Stomach (tissue), 8 donors: ENCODE measurements at regions not wholly inside any gene's neighbourhood (a gene's known extent, or its start where the extent isn't known, plus 50 kb on each side); places are given as distances from the start of the nearest gene placed in this dataset.

Source experiments
- DNase-seq, 2 donors: peaks; one replicate each; pipeline versions ENCODE4 v3.0.0 to v3.0.0-alpha.2; 2013 to 2019
- H3K27ac ChIP-seq, 5 donors: fragments of 200-600 bp in 4 of 5; sonication (generic) in 4 of 5; one replicate each; pipeline ENCODE4 v1.5.1; 2013 to 2019; ENCODE audit warnings: mild to moderate bottlenecking in 1 of 5, moderate library complexity in 1 of 5
- H3K27me3 ChIP-seq, 3 donors: fragments of 200-600 bp; sonication (generic); one replicate each; pipeline ENCODE4 v1.5.1; 2017 to 2019; ENCODE audit warnings: mixed run types in 1 of 3
- H3K36me3 ChIP-seq, 4 donors: fragments of 200-600 bp; sonication (generic); 1 replicate in 3 of 4; 2 replicates in 1 of 4; pipeline ENCODE4 v1.5.1; 2016 to 2019
- H3K4me1 ChIP-seq, 4 donors: fragments of 200-600 bp; sonication (generic); one replicate each; pipeline ENCODE4 v1.5.1; 2016 to 2019
- H3K4me3 ChIP-seq, 4 donors: fragments of 200-600 bp; sonication (generic) in 3 of 4; one replicate each; pipeline ENCODE4 v1.5.1; 2016 to 2019; ENCODE audit warnings: mild to moderate bottlenecking in 1 of 4
- H3K9me3 ChIP-seq, 4 donors: fragments of 200-600 bp; sonication (generic); one replicate each; pipeline ENCODE4 v1.5.1; 2016 to 2019
- CTCF ChIP-seq, 7 experiments: fragments of 450-650 bp in 4 of 7; fragments of 200-600 bp in 3 of 7; sonication (generic) in 3 of 7; IDR thresholded peaks; one replicate each; pipeline ENCODE4 v1.5.1; 2016 to 2019; ENCODE audit warnings: antibody characterized with exemption in 7 of 7, control low read depth in 2 of 7, mild to moderate bottlenecking in 1 of 7
- EP300 ChIP-seq: sonication (generic); formaldehyde crosslinking; IDR thresholded peaks from one replicate; pipeline ENCODE4 v1.6.1; 2017; ENCODE audit warnings: antibody characterized with exemption
- POLR2A ChIP-seq, 4 donors: fragments of 450-650 bp; IDR thresholded peaks; one replicate each; pipeline ENCODE4 v1.6.1; 2016; ENCODE audit warnings: antibody characterized with exemption in 4 of 4, control low read depth in 2 of 4, mild to moderate bottlenecking in 1 of 4, moderate library complexity in 1 of 4
- POLR2AphosphoS5 ChIP-seq, 3 donors: sonication (generic); formaldehyde crosslinking; IDR thresholded peaks; one replicate each; pipeline ENCODE4 v1.6.1; 2016; ENCODE audit warnings: antibody characterized with exemption in 3 of 3
- WGBS, 5 donors: extraction: QIAGEN DNeasy Blood & Tissue Kit in 3 of 5; methylation state at CpG; one replicate each; pipeline versions ENCODE4 v1.1.5 to v1.1.7; 2013 to 2018; 5-methylcytosine and 5-hydroxymethylcytosine counted together
- intact Hi-C: fragments of 100-400 bp; cut with DNase I; formaldehyde crosslinking; loops from one replicate; pipeline ENCODE4 v1.15.1; 2023; ENCODE audit warnings: low total_unique reads
- donor health status: healthy with polysubstance abuse.
- donor health status: Bipolar disorder and iron deficiency.
- donor health status: healthy.

GRCh38 chr22:22125028-22125578 lies 119.5 kb upstream of the VPREB1 start:
- DNase-seq = no peak
- Histone ChIP-seq H3K27ac (no peak overlapping the region), H3K4me3 (no peak overlapping the region), H3K4me1 (no peaks in the 10 kb centered on the region), H3K9me3 (no peaks in the 10 kb centered on the region), H3K27me3 (peaks cover 0 to 36% (median 0%) of the 10 kb centered on the region in 3 donors), H3K36me3 (no peaks in the 10 kb centered on the region)
- 77 to 90% (median 87%) methylated on average over 19 of the region's 19 CpGs for WGBS, 5 donors
- no peak for TF ChIP-seq POLR2AphosphoS5 (IDR thresholded peaks at IDR 0.05)
- no peak for TF ChIP-seq POLR2A (IDR thresholded peaks at IDR 0.05)
- TF ChIP-seq CTCF (IDR thresholded peaks at IDR 0.05) = no peak
- no peak for TF ChIP-seq EP300
- intact Hi-C loops = no loop called here

- H3K27me3 ChIP-seq = peaks cover 0 to 42% (median 0%) of the 10 kb centered on the region in 3 donors
- no peaks in the 10 kb centered on the region for H3K4me1 ChIP-seq
- no peak for DNase-seq
- H3K9me3 ChIP-seq = no peaks in the 10 kb centered on the region
- intact Hi-C loops = no loop called here
- TF ChIP-seq POLR2AphosphoS5 (IDR thresholded peaks at IDR 0.05) (no peak), EP300 (no peak), POLR2A (IDR thresholded peaks at IDR 0.05) (no peak), CTCF (IDR thresholded peaks at IDR 0.05) (no peak)
- H3K4me3 ChIP-seq = no peak overlapping the region
- no peaks in the 10 kb centered on the region for H3K36me3 ChIP-seq
- WGBS, 5 donors = 81 to 91% (median 87%) methylated on average over 10 to 12 of the region's 12 CpGs
- no peak overlapping the region for H3K27ac ChIP-seq
Observed at GRCh38 chr22:22124374-22124773, 120.2 kb upstream of the VPREB1 start.

- WGBS, 5 donors = 89 to 95% (median 93%) methylated on average over 14 to 15 of the region's 15 CpGs
- Histone ChIP-seq H3K4me3 (no peak overlapping the region), H3K27ac (no peak overlapping the region), H3K4me1 (no peaks in the 10 kb centered on the region), H3K27me3 (peaks cover 0 to 47% (median 0%) of the 10 kb centered on the region in 3 donors), H3K9me3 (no peaks in the 10 kb centered on the region), H3K36me3 (no peaks in the 10 kb centered on the region)
- DNase-seq = no peak
- TF ChIP-seq CTCF (IDR thresholded peaks at IDR 0.05) (no peak), POLR2A (IDR thresholded peaks at IDR 0.05) (no peak), POLR2AphosphoS5 (IDR thresholded peaks at IDR 0.05) (no peak), EP300 (no peak)
- intact Hi-C loops = no loop called here
Observed at GRCh38 chr22:22123960-22124278, 120.7 kb upstream of the VPREB1 start.

GRCh38 chr22:22123118-22123959 lies 121.2 kb upstream of the VPREB1 start:
- H3K36me3 ChIP-seq = no peaks in the 10 kb centered on the region
- H3K27me3 ChIP-seq = peaks cover 0 to 51% (median under 1%) of the 10 kb centered on the region in 3 donors
- DNase-seq = no peak
- no peaks in the 10 kb centered on the region for H3K9me3 ChIP-seq
- no peak overlapping the region for H3K4me3 ChIP-seq
- intact Hi-C loops = no loop called here
- no peak for TF ChIP-seq CTCF (IDR thresholded peaks at IDR 0.05)
- TF ChIP-seq POLR2A (IDR thresholded peaks at IDR 0.05) = no peak
- TF ChIP-seq EP300 = no peak
- no peak for TF ChIP-seq POLR2AphosphoS5 (IDR thresholded peaks at IDR 0.05)
- no peak overlapping the region for H3K27ac ChIP-seq
- H3K4me1 ChIP-seq = no peaks in the 10 kb centered on the region
- 81 to 84% (median 83%) methylated on average over 16 of the region's 16 CpGs for WGBS, 5 donors
